CD4-positive, alpha-beta memory T cell (primary cell): ENCODE measurements at regions not wholly inside any gene's neighbourhood (a gene's known extent, or its start where the extent isn't known, plus 50 kb on each side); places are given as distances from the start of the nearest gene placed in this dataset.

Source experiments
- CTCF ChIA-PET: fragments of 350-600 bp; sonication (Branson Sonifier 250); formaldehyde crosslinking; loops from one replicate; lab custom pipeline; 2021; ENCODE audit warnings: inconsistent platforms; ENCODE audit not compliant: partially characterized antibody; lab: Charles Lee
- POLR2A ChIA-PET: fragments of 350-600 bp; sonication (Branson Sonifier 250); formaldehyde crosslinking; loops from one replicate; lab custom pipeline; 2021; ENCODE audit not compliant: partially characterized antibody; lab: Charles Lee
- DNase-seq, 5 donors: peaks; one replicate each; pipeline versions ENCODE4 v3.0.0 to v3.0.0-alpha.2; 2020 to 2022; ENCODE audit warnings: mixed read lengths in 1 of 5
- H3K27ac ChIP-seq: one replicate; pipeline ENCODE4 v1.7.0; 2013; ENCODE audit warnings: low read depth, low read length
- H3K27me3 ChIP-seq: 2 replicates; pipeline ENCODE4 v1.7.0; 2013; ENCODE audit warnings: mild to moderate bottlenecking, low read length, moderate library complexity; ENCODE audit not compliant: insufficient read depth
- H3K36me3 ChIP-seq: 2 replicates; pipeline ENCODE4 v1.7.0; 2013; ENCODE audit warnings: mild to moderate bottlenecking, low read length, moderate library complexity; ENCODE audit not compliant: insufficient read depth
- H3K4me1 ChIP-seq: 2 replicates; pipeline ENCODE4 v1.7.0; 2013; ENCODE audit warnings: mild to moderate bottlenecking, low read length, moderate library complexity; ENCODE audit not compliant: insufficient read depth
- H3K4me3 ChIP-seq, 2 donors: one replicate each; pipeline ENCODE4 v1.7.0; 2013; ENCODE audit warnings: low read length in 2 of 2, mild to moderate bottlenecking in 1 of 2
- H3K9me3 ChIP-seq, 2 donors: one replicate each; pipeline ENCODE4 v1.7.0; 2013; ENCODE audit warnings: low read length in 2 of 2, control low read depth in 1 of 2; ENCODE audit not compliant: control insufficient read depth in 1 of 2
- H3K27ac Mint-ChIP-seq, 7 donors: one replicate each; pipeline ENCODE4 v1.8.0; 2020 to 2021; ENCODE audit warnings: mixed read lengths in 7 of 7, mild to moderate bottlenecking in 6 of 7, inconsistent platforms in 3 of 7, moderate library complexity in 3 of 7
- H3K27me3 Mint-ChIP-seq, 2 donors: one replicate each; pipeline ENCODE4 v1.8.0; 2020 to 2021; ENCODE audit warnings: mixed read lengths in 2 of 2
- H3K36me3 Mint-ChIP-seq, 2 donors: one replicate each; pipeline ENCODE4 v1.8.0; 2020 to 2021; ENCODE audit warnings: mixed read lengths in 2 of 2, inconsistent platforms in 1 of 2, mild to moderate bottlenecking in 1 of 2
- H3K4me1 Mint-ChIP-seq, 4 donors: one replicate each; pipeline ENCODE4 v1.8.0; 2020 to 2021; ENCODE audit warnings: mixed read lengths in 4 of 4, mild to moderate bottlenecking in 1 of 4
- H3K4me3 Mint-ChIP-seq, 8 donors: one replicate each; pipeline ENCODE4 v1.8.0; 2020 to 2021; ENCODE audit warnings: mixed read lengths in 8 of 8, mild to moderate bottlenecking in 7 of 8, moderate library complexity in 6 of 8, inconsistent platforms in 3 of 8
- H3K9me3 Mint-ChIP-seq, 8 donors: one replicate each; pipeline ENCODE4 v1.8.0; 2020 to 2021; ENCODE audit warnings: mixed read lengths in 8 of 8, mild to moderate bottlenecking in 5 of 8, inconsistent platforms in 3 of 8, moderate library complexity in 1 of 8
- intact Hi-C: fragments of 100-400 bp; cut with micrococcal nuclease; formaldehyde crosslinking; loops from one replicate; pipeline ENCODE4 v1.15.1; 2023

GRCh38 chr5:125117566-125117965 is 371.1 kb upstream of the ZNF608 start:
- Mint-ChIP-seq H3K36me3 (no peaks in the 10 kb centered on the region), H3K4me1 (no peaks in the 10 kb centered on the region), H3K27me3 (peaks cover 0 to 1% of the 10 kb centered on the region in 2 donors), H3K9me3 (peaks cover 0 to 14% (median 4%) of the 10 kb centered on the region in 8 donors), H3K4me3 (no peak overlapping the region), H3K27ac (no peak overlapping the region)
- ChIA-PET POLR2A (no interaction called here), CTCF (no interaction called here)
- intact Hi-C loops, result no loop called here
- Histone ChIP-seq H3K9me3 (no peaks in the 10 kb centered on the region), H3K27ac (no peak overlapping the region), H3K4me3 (no peak overlapping the region), H3K4me1 (no peaks in the 10 kb centered on the region), H3K27me3 (no peaks in the 10 kb centered on the region), H3K36me3 (no peaks in the 10 kb centered on the region)
- DNase-seq, result no peak

DNA sequence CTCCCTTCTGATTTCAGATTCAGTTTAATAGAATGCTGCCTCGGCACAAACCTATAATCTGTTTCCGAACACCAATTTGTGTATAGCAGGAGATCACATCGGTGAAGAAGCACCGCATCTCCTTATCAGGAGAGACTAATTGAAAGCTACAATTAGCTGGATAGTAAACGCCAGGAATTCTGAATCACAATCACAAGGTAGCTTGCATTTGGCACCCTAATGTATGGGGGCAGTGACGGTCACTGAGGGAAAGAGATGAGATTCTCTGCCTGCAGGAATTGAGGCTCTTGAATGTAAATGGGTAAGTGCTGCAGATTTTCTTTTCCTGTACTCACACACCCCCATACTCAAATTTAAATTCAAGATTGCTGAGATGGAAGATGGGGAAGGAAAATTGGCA is 373.6 kb upstream of the ZNF608 start:
- H3K4me3 Mint-ChIP-seq, result no peak overlapping the region
- H3K4me3 ChIP-seq, result no peak overlapping the region
- intact Hi-C loops, result no loop called here
- H3K27ac Mint-ChIP-seq, result no peak overlapping the region
- CTCF ChIA-PET, result no interaction called here
- no peak overlapping the region for H3K27ac ChIP-seq
- DNase-seq, result no peak
- H3K27me3 ChIP-seq, result no peaks in the 10 kb centered on the region
- POLR2A ChIA-PET, result no interaction called here
- H3K9me3 Mint-ChIP-seq, result peaks cover 0 to 14% (median 4%) of the 10 kb centered on the region in 8 donors
- H3K9me3 ChIP-seq, result no peaks in the 10 kb centered on the region
- no peaks in the 10 kb centered on the region for H3K36me3 ChIP-seq
- H3K36me3 Mint-ChIP-seq, result no peaks in the 10 kb centered on the region
- no peaks in the 10 kb centered on the region for H3K4me1 ChIP-seq
- H3K27me3 Mint-ChIP-seq, result peaks cover 0 to 1% of the 10 kb centered on the region in 2 donors
- no peaks in the 10 kb centered on the region for H3K4me1 Mint-ChIP-seq

DNA sequence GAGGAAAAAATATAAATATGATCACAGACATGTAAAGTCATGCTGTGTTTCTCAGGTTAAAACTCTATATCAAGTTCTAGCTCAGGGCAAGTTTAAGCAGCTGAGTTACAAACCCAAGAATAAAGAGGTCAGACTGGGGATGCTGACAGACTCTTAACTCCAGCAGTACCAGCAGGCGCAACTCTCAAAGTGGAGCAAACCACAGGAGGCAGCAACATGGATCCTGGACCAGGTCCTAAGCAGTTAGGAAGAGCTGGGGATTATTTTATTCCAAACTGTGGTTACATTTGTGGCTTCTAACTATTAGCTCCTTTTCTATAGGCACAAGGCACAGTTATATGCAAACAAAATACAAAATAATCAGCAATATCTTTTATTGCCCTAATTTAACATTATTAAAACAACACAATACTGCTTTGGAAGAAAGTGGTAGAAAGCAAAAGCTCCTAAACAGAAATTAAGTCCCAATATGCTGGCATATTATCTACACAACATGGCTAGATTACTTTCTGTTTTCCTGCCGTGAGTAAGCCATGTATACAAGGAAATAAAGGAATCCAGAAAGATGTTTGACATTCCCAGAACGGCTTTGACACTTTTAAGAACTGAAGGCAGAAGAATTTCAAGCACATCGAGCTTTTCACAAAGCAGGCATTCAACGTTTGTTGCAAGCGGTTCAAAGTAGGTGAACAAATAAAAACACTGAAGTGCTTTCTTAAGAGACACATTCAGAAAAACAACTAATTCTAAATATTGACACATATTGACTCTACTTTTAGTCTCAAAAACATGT is 378.8 kb upstream of the ZNF608 start:
- H3K4me3 Mint-ChIP-seq, result no peak overlapping the region
- peaks cover 0 to 10% (median 4%) of the 10 kb centered on the region in 8 donors for H3K9me3 Mint-ChIP-seq
- no peaks in the 10 kb centered on the region for H3K4me1 Mint-ChIP-seq
- no peak overlapping the region for H3K27ac Mint-ChIP-seq
- ChIA-PET POLR2A (no interaction called here), CTCF (no interaction called here)
- H3K36me3 Mint-ChIP-seq, result no peaks in the 10 kb centered on the region
- H3K36me3 ChIP-seq, result no peaks in the 10 kb centered on the region
- no peak for DNase-seq
- no peaks in the 10 kb centered on the region for H3K9me3 ChIP-seq
- intact Hi-C loops, result no loop called here
- no peaks in the 10 kb centered on the region for H3K27me3 Mint-ChIP-seq
- no peak overlapping the region for H3K27ac ChIP-seq
- H3K4me3 ChIP-seq, result no peak overlapping the region
- H3K27me3 ChIP-seq, result no peaks in the 10 kb centered on the region
- no peaks in the 10 kb centered on the region for H3K4me1 ChIP-seq

GRCh38 chr5:125126050-125126449 is 379.6 kb upstream of the ZNF608 start:
- Mint-ChIP-seq H3K4me1 (no peaks in the 10 kb centered on the region), H3K4me3 (no peak overlapping the region), H3K36me3 (no peaks in the 10 kb centered on the region), H3K9me3 (peaks cover 0 to 10% (median 4%) of the 10 kb centered on the region in 8 donors), H3K27me3 (no peaks in the 10 kb centered on the region), H3K27ac (no peak overlapping the region)
- Histone ChIP-seq H3K4me3 (no peak overlapping the region), H3K4me1 (no peaks in the 10 kb centered on the region), H3K27ac (no peak overlapping the region), H3K9me3 (no peaks in the 10 kb centered on the region), H3K27me3 (no peaks in the 10 kb centered on the region), H3K36me3 (no peaks in the 10 kb centered on the region)
- intact Hi-C loops, result no loop called here
- DNase-seq, result no peak
- ChIA-PET CTCF (no interaction called here), POLR2A (no interaction called here)

DNA sequence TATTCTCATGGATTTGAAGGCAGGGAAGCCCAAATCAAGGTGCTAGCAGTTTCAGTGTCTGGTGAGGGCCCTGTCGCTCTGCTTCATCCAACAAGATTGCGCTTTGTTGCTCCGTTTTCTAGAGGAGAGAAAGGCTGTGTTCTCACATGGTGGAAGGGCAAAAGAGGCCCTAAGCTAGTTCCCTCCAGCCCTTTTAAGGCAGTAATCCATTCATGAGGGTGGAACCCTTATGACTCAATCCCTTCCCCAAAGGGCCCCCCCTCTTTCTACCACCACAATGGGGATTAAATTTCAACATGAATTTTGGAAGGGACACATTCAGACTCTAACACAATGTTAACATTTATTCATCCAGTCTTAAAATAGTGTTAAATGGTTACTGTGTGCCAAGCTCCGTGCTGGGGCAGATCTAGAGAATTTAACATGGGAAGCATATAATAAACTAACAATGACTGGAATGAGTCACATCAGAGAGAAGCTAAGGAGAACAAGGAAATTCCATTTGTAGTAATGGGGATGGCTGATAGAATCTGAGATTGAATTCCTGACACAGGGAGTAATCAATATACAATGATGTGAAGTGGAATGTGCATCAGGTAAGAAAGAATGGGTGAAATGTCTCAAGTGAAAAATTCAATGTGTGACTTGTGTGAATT is 382.8 kb upstream of the ZNF608 start:
- Mint-ChIP-seq H3K4me1 (no peaks in the 10 kb centered on the region), H3K36me3 (no peaks in the 10 kb centered on the region), H3K27me3 (no peaks in the 10 kb centered on the region), H3K27ac (no peak overlapping the region), H3K9me3 (peaks cover 0 to 7% (median 5%) of the 10 kb centered on the region in 8 donors), H3K4me3 (no peak overlapping the region)
- no peak for DNase-seq
- Histone ChIP-seq H3K4me3 (no peak overlapping the region), H3K9me3 (no peaks in the 10 kb centered on the region), H3K27me3 (no peaks in the 10 kb centered on the region), H3K27ac (no peak overlapping the region), H3K4me1 (no peaks in the 10 kb centered on the region), H3K36me3 (no peaks in the 10 kb centered on the region)
- ChIA-PET CTCF (no interaction called here), POLR2A (no interaction called here)
- intact Hi-C loops, result no loop called here

- POLR2A ChIA-PET, result no interaction called here
- no peak overlapping the region for H3K27ac Mint-ChIP-seq
- CTCF ChIA-PET, result no interaction called here
- H3K4me1 ChIP-seq, result no peaks in the 10 kb centered on the region
- H3K4me1 Mint-ChIP-seq, result no peaks in the 10 kb centered on the region
- DNase-seq, result no peak
- H3K27ac ChIP-seq, result no peak overlapping the region
- no peaks in the 10 kb centered on the region for H3K27me3 ChIP-seq
- H3K9me3 ChIP-seq, result no peaks in the 10 kb centered on the region
- H3K36me3 ChIP-seq, result no peaks in the 10 kb centered on the region
- no peaks in the 10 kb centered on the region for H3K36me3 Mint-ChIP-seq
- H3K4me3 ChIP-seq, result no peak overlapping the region
- intact Hi-C loops, result no loop called here
- H3K9me3 Mint-ChIP-seq, result peaks cover 0 to 7% (median 5%) of the 10 kb centered on the region in 8 donors
- no peak overlapping the region for H3K4me3 Mint-ChIP-seq
- H3K27me3 Mint-ChIP-seq, result no peaks in the 10 kb centered on the region
These were observed 384.2 kb upstream of the ZNF608 start for GRCh38 chr5:125130591-125130990.

DNA sequence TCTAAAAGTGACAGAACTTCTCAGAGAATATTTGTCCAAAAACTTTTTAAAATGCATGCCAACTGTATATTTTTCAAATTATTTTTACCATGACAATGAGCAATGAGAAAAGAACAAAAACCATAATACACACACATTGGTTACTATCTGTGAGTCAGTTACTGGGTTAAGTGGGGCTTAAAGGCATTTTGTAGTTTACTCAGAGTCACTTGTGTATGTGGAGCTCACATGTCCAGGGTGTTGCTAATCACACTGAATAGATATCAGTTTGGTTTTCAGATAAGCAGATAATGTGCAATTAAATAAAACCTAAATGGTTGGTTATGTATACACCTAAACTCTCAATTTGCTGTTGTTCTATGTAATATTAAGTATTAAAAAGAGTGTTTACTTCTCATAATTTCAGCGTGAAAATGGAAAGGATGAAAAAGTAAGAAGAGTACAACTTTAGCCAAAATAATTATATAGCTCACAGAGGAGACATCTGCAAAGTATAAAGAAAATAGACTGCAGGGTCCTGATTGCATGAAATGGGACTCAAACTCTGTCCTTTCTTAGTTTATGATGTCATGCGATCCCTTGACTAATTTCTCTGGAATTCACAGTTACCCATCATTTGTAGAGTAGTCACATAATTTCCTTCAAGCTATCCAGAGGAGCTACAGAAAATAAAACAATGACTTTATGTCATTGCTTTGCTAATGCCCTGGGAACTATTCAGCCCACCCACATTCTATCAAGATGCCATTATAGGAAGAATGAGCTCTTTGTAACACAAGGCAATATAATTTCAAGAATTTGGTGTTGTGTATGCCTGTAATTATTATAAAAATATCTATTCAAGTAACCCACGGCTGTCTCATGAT is 388.0 kb upstream of the ZNF608 start:
- H3K36me3 ChIP-seq, result no peaks in the 10 kb centered on the region
- H3K4me3 ChIP-seq, result no peak overlapping the region
- intact Hi-C loops, result no loop called here
- H3K4me1 ChIP-seq, result no peaks in the 10 kb centered on the region
- Mint-ChIP-seq H3K4me3 (no peak overlapping the region), H3K9me3 (peaks cover 0 to 12% (median 5%) of the 10 kb centered on the region in 8 donors), H3K27me3 (no peaks in the 10 kb centered on the region), H3K27ac (no peak overlapping the region), H3K36me3 (no peaks in the 10 kb centered on the region), H3K4me1 (no peaks in the 10 kb centered on the region)
- no peaks in the 10 kb centered on the region for H3K27me3 ChIP-seq
- no peaks in the 10 kb centered on the region for H3K9me3 ChIP-seq
- CTCF ChIA-PET, result no interaction called here
- POLR2A ChIA-PET, result no interaction called here
- no peak overlapping the region for H3K27ac ChIP-seq
- DNase-seq, result no peak
